GM21723 (cell line): ENCODE measurements at regions not wholly inside any gene's neighbourhood (a gene's known extent, or its start where the extent isn't known, plus 50 kb on each side); places are given as distances from the start of the nearest gene placed in this dataset.
"Not testable (repeated sequence)": the region's sequence is repeated elsewhere in the genome, so short reads cannot be mapped to it uniquely, and the experiment has no call there.

Experiments
- ATAC-seq: cut with Tn5 transposase; IDR thresholded peaks from one replicate; pipeline ENCODE4 v1.9.1; 2021; ENCODE audit warnings: mild to moderate bottlenecking, moderate library complexity; ENCODE audit not compliant: unreplicated experiment

- no peak for ATAC-seq
These were observed 541.0 kb downstream of the PLOD2 start for GRCh38 chr3:145620002-145620401.

DNA sequence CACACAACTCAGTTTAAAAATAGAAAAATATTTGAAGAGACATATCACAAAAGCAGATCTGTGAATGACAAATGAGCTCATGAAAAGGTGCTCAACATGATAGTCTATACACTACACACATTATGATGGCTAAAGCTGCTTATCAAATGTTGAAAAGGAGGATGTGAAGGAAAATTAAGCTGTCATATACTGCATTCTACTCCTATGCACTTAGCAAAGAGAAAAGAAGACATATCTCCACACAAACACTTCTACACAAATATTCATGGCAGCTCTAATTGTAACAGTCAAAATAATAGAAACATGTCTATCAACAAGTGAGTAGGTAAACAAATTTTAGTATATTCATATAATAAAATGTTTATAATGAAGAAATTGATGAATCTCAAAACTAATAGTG is 540.5 kb downstream of the PLOD2 start:
- no peak for ATAC-seq

- no peak for ATAC-seq
These were observed 537.6 kb downstream of the PLOD2 start for GRCh38 chr3:145623349-145623748.

DNA sequence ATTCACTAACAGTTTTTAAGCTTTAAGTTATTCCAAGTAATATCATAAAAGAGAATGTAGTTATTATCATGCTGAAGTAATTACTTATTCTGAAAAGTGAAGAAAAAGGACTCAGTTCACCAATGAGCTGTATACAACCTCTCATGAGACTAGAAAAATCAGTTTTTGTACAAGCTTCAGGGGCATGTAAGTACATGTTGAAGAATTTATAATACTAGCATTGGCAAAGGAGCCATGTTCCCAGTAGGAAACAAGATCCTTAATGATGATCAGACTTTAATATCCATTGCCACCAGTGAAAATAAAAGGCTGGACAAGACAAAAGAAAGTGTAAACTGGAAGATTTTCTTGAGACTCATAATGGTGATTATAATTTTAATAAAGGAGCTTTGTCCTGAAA is 532.8 kb downstream of the PLOD2 start:
- ATAC-seq, result no peak

GRCh38 chr3:145637105-145637504 is 523.9 kb downstream of the PLOD2 start:
- no peak for ATAC-seq

DNA sequence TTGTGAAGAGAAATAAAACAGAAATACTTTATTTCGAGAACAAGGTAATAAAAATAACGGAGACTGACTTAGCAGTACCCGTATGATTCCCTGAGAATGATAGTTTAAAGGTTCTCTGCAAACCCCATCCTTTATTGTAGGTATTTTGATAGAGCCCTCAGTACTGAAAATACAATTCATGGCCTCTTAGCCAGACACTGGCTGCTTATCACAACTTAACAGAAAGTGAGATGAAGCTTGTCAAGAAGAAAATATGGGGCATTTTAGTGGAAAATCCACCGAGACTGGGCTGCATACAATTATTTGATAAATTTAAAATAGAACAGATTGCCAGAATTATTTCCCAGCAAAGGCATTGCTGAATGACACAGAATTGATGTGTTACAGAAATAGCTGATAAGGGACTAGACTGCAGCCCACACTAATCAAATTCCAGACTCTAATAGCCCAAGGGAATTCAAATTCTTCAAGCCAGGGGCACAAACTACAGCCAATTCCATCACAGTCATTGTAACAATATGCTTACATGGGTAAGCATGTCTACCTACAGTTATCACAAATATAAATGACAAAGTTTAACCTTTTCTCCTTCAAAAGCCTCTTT is 521.9 kb downstream of the PLOD2 start:
- ATAC-seq, result no peak

GRCh38 chr3:145639875-145640274 is 521.1 kb downstream of the PLOD2 start:
- ATAC-seq, result no peak

DNA sequence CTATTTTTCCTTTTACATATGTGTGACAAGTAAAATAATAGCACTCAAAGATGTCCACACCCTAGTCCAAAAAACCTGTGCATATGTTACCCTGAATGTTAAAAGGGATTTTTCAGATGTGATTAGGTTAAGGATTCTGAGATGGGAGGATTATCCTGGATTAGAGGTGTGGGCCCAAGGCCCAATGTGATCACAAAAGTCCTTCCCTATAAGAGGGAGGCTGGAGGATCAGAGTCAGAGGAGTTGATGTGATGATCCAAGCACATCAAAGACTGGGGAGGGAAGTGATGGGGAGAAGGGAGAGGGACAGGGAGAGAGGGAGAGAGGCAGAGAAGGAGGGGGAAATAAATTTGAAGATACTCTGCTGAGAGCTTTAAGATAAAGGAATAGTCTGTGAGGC is 512.6 kb downstream of the PLOD2 start:
- no peak for ATAC-seq

GRCh38 chr3:145649368-145649887 is 511.6 kb downstream of the PLOD2 start:
- ATAC-seq, result no peak

DNA sequence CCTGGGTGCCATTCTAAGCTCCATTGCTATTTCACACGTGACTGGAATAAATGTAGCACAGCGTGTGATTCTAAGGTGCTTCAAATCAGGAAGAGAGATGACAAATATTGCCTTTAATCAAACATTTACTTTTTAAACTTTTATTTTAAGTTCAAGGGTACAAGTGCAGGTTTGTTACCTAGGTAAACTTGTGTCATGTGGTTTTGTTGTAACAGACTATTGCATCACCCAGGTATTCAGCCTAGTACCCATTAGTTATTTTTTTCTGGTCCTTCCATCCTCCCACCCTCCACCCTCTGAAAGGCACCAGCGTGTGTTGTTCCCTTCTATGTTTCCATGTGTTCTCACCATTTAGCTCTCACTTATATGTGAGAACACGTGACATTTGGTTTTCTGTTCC is 510.8 kb downstream of the PLOD2 start:
- ATAC-seq, result no peak

DNA sequence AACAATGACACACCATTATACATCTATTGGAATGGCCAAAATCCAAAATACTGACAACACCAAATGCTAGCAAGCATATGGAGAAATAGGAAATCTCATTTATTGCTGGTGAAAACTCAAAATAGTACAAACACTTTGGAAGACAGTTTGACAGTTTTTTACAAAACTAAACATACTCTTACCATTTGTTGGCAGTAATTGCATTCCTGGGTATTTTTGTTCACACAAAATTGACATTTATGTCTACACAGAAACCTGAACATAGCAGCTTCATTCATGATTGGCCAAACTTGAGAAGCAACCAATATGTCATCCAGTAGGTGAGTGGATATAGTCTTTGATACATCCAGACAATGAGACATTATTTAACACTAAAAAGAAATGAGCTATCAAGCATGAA is 489.9 kb downstream of the PLOD2 start:
- no peak for ATAC-seq

- ATAC-seq, result no peak
These were observed 487.1 kb downstream of the PLOD2 start for GRCh38 chr3:145673838-145674237.

DNA sequence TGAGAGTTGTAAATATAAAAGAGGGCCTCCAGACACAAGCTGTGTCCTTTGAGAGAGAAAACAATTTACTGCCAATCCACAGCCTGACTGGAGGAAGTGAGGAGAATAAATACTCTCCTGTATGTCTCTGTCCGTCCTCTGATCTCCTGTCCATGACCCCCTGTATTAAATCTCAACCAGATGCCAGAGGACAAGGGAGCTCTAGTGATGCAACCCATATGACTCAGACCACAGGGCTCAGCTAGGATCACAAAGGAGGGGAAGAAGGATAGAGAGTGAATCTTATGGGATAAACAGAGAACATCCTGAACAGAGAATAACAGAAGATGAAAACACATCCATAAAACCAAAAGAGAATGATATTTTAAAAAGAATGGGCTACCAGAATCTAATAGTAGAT is 482.6 kb downstream of the PLOD2 start:
- no peak for ATAC-seq

DNA sequence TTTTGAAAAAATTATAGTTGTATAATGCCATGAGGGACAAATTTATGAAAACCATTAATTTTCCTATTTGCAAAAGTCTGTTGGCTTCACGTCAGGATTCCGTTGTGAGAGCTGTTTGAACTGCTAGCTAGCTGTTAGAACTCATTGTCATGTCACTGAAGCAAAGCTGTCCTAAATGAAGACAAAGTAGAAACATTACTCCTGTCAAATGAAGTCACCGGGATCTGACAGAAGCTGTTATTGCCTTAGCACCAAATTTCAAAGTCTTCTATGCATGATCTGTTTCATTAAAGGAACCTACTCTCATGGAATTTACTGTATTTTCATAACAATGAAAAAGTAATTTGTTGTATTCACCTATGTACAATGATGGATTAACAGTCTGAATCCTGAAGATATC is 479.8 kb downstream of the PLOD2 start:
- ATAC-seq, result no peak

- ATAC-seq, result not testable (repeated sequence)
These were observed 473.0 kb downstream of the PLOD2 start for GRCh38 chr3:145687978-145688377.

DNA sequence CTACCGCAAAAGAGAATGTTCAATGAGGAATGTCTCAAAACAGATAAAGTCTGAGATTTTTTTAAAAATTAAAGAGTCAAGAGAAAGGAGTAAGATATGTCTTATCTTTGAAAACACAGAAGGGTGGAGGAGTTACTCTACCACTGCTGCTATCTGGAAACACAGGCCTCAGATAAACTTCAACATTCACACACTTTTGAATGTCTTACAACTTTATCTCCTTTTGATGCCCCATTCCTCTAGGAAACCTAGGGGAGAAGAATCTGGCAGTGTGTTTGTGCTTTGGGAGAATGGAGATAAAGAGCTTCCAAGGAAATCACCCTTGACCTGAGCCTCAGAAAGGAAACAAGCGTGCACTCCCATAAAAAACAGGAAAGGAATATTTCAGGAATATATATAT is 468.2 kb downstream of the PLOD2 start:
- no peak for ATAC-seq

GRCh38 chr3:145696011-145696410 is 465.0 kb downstream of the PLOD2 start:
- no peak for ATAC-seq

- no peak for ATAC-seq
These were observed 462.7 kb downstream of the PLOD2 start for GRCh38 chr3:145698250-145698649.

GRCh38 chr3:145698749-145699148 is 462.2 kb downstream of the PLOD2 start:
- no peak for ATAC-seq

DNA sequence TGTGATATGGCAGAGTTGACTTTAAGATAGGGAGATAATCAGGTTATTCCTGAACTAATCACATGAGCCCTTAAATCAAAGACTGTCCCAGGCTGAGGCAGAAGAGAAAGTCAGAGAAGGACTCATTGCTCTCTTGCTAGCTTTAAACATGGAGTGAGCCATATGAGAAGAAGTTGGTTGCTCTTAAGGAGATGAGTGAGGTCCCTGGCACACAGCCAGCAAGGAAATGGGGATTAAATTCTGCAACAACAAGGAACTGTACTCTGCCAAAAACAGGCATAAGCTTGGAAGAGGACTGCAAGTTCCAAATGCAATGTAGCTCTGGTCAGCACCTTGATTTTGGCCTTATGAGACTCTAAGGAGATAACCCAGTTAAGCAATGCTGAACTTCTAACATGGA is 457.0 kb downstream of the PLOD2 start:
- ATAC-seq, result no peak

GRCh38 chr3:145709779-145710178 is 451.2 kb downstream of the PLOD2 start:
- not testable (repeated sequence) for ATAC-seq

DNA sequence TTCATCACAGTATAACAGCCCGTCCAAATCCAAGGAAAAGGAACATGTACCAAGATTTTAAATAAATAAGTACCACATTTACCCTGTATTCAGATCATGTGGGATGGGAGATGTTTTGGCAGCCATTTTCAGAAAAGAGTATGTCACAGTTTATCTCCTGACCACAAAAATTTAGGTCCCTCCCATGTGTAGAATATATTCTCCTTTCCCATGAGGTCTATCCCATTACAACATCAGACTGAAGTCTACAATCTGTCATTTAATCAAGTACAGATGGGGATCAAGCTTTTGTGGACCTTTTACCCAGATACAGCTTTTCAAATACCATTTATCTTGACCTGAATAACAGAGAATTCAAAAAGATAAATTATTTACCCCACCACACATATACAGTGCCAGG is 444.5 kb downstream of the PLOD2 start:
- ATAC-seq, result no peak

GRCh38 chr3:145719114-145719513 is 441.9 kb downstream of the PLOD2 start:
- ATAC-seq, result no peak
